Neural cell (in vitro differentiated cells): ENCODE measurements at regions not wholly inside any gene's neighbourhood (a gene's known extent, or its start where the extent isn't known, plus 50 kb on each side); places are given as distances from the start of the nearest gene placed in this dataset.

Experiments
- H2AFZ ChIP-seq: fragments of 200-600, 300-800 bp; sonication (generic), shearing (Covaris generic); 2 replicates; pipeline ENCODE4 v1.6.0; 2014; ENCODE audit warnings: low read depth, mild to moderate bottlenecking, antibody characterized with exemption, low read length, moderate library complexity
- H3F3A ChIP-seq: fragments of 200-600 bp; shearing (Covaris generic); 2 replicates; pipeline ENCODE4 v1.6.1; 2016; ENCODE audit warnings: mild to moderate bottlenecking, moderate library complexity, mixed read lengths, antibody characterized with exemption, low read length; ENCODE audit not compliant: insufficient read depth, poor library complexity, severe bottlenecking
- H3K27ac ChIP-seq: fragments of 200-600, 300-800 bp; sonication (generic), shearing (Covaris generic); 2 replicates; pipeline ENCODE4 v1.5.1; 2014; ENCODE audit warnings: mild to moderate bottlenecking, low read length, moderate library complexity
- H3K27me3 ChIP-seq: fragments of 300-800, 200-600 bp; sonication (generic), shearing (Covaris generic); 2 replicates; pipeline ENCODE4 v1.6.0; 2014; ENCODE audit warnings: mild to moderate bottlenecking, low read depth, low read length, moderate library complexity; ENCODE audit not compliant: insufficient read depth
- H3K36me3 ChIP-seq: fragments of 300-800, 200-600 bp; sonication (generic), shearing (Covaris generic); 2 replicates; pipeline ENCODE4 v1.5.1; 2014; ENCODE audit warnings: mild to moderate bottlenecking, antibody characterized with exemption, low read length, moderate library complexity; ENCODE audit not compliant: insufficient read depth
- H3K4me2 ChIP-seq: fragments of 300-800, 200-600 bp; sonication (generic), shearing (Covaris generic); 2 replicates; pipeline ENCODE4 v1.6.0; 2014; ENCODE audit warnings: mild to moderate bottlenecking, low read length
- H3K4me3 ChIP-seq: fragments of 300-800, 200-600 bp; sonication (generic), shearing (Covaris generic); 2 replicates; pipeline ENCODE4 v1.5.1; 2014; ENCODE audit warnings: mild to moderate bottlenecking, low read length, moderate library complexity
- H3K79me2 ChIP-seq: fragments of 200-600 bp; shearing (Covaris generic); replicated peaks from 2 replicates; pipeline ENCODE4 v1.6.0; 2014; ENCODE audit warnings: mild to moderate bottlenecking, low read length, moderate library complexity; ENCODE audit not compliant: insufficient read depth
- H3K9ac ChIP-seq: fragments of 300-800, 200-600 bp; sonication (generic), shearing (Covaris generic); 2 replicates; pipeline ENCODE4 v1.6.1; 2016; ENCODE audit warnings: mild to moderate bottlenecking, low read length, mixed read lengths
- H3K9me2 ChIP-seq: fragments of 200-600 bp; shearing (Covaris generic); 2 replicates; pipeline ENCODE4 v1.6.1; 2016; ENCODE audit warnings: mild to moderate bottlenecking, low read length, mixed read lengths; ENCODE audit not compliant: insufficient read depth
- H3K9me3 ChIP-seq: fragments of 200-600, 300-800 bp; sonication (generic), shearing (Covaris generic); 2 replicates; pipeline ENCODE4 v1.6.1; 2016; ENCODE audit warnings: mild to moderate bottlenecking, mixed run types, low read length, moderate library complexity, mixed read lengths
- H4K20me1 ChIP-seq: fragments of 200-600 bp; shearing (Covaris generic); 2 replicates; pipeline ENCODE4 v1.6.1; 2016; ENCODE audit warnings: mild to moderate bottlenecking, mixed run types; ENCODE audit not compliant: insufficient read depth
- EP300 ChIP-seq: fragments of 450-650 bp; conservative IDR thresholded peaks from 2 replicates; pipeline ENCODE4 v1.6.1; 2014; ENCODE audit warnings: antibody characterized with exemption, mild to moderate bottlenecking, moderate library complexity; ENCODE audit not compliant: poor library complexity, severe bottlenecking
- EZH2 ChIP-seq: fragments of 200-600, 300-800 bp; shearing (Covaris generic), sonication (generic); IDR thresholded peaks from 2 replicates; pipeline ENCODE4 v1.6.1; 2014; ENCODE audit warnings: antibody characterized with exemption, low read length, borderline replicate concordance, mild to moderate bottlenecking; ENCODE audit not compliant: insufficient read depth, poor library complexity, severe bottlenecking
- MXI1 ChIP-seq: fragments of 450-650 bp; conservative IDR thresholded peaks from 2 replicates; pipeline ENCODE4 v1.6.1; 2014; ENCODE audit warnings: antibody characterized with exemption, mild to moderate bottlenecking; ENCODE audit not compliant: poor library complexity, severe bottlenecking
- POLR2AphosphoS5 ChIP-seq: IDR thresholded peaks from 2 replicates; pipeline ENCODE4 v1.6.1; 2012
- RAD21 ChIP-seq: fragments of 450-650 bp; conservative IDR thresholded peaks from 2 replicates; pipeline ENCODE4 v1.6.1; 2014; ENCODE audit warnings: antibody characterized with exemption, mild to moderate bottlenecking, moderate library complexity
- SMC3 ChIP-seq: fragments of 450-650 bp; conservative IDR thresholded peaks from 2 replicates; pipeline ENCODE4 v1.6.1; 2014; ENCODE audit warnings: antibody characterized with exemption, mild to moderate bottlenecking, moderate library complexity; ENCODE audit not compliant: poor library complexity
- TAF1 ChIP-seq: IDR thresholded peaks from 2 replicates; pipeline ENCODE4 v1.6.1; 2012; ENCODE audit warnings: low read depth
- TF ChIP-seq, protein P1 (sequence below): IDR thresholded peaks from 2 replicates; pipeline ENCODE4 v1.6.1; 2012; ENCODE audit warnings: borderline replicate concordance
- TF ChIP-seq, protein P2 (sequence below): fragments of 450-650 bp; IDR thresholded peaks from 2 replicates; pipeline ENCODE4 v1.5.1; 2014; ENCODE audit warnings: antibody characterized with exemption, mild to moderate bottlenecking, moderate library complexity; ENCODE audit not compliant: poor library complexity, severe bottlenecking

DNA sequence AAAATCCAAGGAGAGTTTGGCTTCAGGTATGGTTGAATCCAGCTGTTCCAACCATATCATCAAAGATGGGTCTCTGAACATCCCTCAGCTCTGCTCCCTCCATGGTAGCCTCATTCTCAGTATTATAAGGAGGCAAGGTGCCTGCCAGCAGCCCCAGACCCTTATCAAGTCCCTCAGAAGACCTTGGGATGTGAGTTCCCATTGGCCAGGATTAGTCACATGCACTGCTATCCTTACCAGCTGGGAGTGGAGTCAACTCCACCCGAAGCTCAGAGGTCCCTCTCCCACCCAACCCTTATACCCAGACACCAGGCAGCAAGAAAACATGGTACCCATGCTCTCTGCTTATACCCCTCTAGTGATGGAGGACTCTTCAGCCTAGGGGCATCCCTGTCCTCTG is 153.7 kb upstream of the ZBTB40 start:
- Histone ChIP-seq H4K20me1 (no peaks in the 10 kb centered on the region), H3K9ac (no peak overlapping the region), H2AFZ (no peak overlapping the region), H3K27me3 (no peaks in the 10 kb centered on the region), H3K9me3 (no peaks in the 10 kb centered on the region), H3K9me2 (no peaks in the 10 kb centered on the region), H3K27ac (no peak overlapping the region), H3K4me2 (no peak overlapping the region), H3K79me2 (no peaks in the 10 kb centered on the region), H3K4me3 (no peak overlapping the region), H3F3A (no peaks in the 10 kb centered on the region), H3K36me3 (no peaks in the 10 kb centered on the region)
- TF ChIP-seq RAD21 (no peak), TAF1 (no peak), SMC3 (no peak), MXI1 (no peak), EZH2 (no peak), EP300 (no peak), POLR2AphosphoS5 (no peak)
- TF ChIP-seq, protein P1, sequence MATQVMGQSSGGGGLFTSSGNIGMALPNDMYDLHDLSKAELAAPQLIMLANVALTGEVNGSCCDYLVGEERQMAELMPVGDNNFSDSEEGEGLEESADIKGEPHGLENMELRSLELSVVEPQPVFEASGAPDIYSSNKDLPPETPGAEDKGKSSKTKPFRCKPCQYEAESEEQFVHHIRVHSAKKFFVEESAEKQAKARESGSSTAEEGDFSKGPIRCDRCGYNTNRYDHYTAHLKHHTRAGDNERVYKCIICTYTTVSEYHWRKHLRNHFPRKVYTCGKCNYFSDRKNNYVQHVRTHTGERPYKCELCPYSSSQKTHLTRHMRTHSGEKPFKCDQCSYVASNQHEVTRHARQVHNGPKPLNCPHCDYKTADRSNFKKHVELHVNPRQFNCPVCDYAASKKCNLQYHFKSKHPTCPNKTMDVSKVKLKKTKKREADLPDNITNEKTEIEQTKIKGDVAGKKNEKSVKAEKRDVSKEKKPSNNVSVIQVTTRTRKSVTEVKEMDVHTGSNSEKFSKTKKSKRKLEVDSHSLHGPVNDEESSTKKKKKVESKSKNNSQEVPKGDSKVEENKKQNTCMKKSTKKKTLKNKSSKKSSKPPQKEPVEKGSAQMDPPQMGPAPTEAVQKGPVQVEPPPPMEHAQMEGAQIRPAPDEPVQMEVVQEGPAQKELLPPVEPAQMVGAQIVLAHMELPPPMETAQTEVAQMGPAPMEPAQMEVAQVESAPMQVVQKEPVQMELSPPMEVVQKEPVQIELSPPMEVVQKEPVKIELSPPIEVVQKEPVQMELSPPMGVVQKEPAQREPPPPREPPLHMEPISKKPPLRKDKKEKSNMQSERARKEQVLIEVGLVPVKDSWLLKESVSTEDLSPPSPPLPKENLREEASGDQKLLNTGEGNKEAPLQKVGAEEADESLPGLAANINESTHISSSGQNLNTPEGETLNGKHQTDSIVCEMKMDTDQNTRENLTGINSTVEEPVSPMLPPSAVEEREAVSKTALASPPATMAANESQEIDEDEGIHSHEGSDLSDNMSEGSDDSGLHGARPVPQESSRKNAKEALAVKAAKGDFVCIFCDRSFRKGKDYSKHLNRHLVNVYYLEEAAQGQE = no peak
- TF ChIP-seq, protein P2, sequence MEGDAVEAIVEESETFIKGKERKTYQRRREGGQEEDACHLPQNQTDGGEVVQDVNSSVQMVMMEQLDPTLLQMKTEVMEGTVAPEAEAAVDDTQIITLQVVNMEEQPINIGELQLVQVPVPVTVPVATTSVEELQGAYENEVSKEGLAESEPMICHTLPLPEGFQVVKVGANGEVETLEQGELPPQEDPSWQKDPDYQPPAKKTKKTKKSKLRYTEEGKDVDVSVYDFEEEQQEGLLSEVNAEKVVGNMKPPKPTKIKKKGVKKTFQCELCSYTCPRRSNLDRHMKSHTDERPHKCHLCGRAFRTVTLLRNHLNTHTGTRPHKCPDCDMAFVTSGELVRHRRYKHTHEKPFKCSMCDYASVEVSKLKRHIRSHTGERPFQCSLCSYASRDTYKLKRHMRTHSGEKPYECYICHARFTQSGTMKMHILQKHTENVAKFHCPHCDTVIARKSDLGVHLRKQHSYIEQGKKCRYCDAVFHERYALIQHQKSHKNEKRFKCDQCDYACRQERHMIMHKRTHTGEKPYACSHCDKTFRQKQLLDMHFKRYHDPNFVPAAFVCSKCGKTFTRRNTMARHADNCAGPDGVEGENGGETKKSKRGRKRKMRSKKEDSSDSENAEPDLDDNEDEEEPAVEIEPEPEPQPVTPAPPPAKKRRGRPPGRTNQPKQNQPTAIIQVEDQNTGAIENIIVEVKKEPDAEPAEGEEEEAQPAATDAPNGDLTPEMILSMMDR = no peak

DNA sequence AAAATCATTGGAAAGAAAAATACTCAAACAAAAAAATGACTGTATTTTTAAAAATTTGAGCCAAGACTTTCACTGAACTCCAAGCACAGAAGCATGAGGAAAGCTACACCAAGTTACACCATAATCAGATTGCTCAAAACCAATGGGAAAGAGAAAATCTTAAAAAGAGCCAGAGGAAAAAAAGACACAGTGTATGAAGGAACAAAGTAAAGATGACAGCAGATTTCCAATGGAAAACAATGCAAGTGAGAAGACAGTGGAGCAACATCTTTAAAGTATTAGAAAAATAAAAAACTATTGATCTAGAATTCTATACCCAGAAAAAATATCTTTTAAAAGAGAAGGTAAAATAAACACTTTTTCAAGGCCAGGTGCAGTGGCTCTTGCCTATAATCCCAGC is 147.8 kb upstream of the ZBTB40 start:
- Histone ChIP-seq H3K4me3 (no peak overlapping the region), H3K36me3 (no peaks in the 10 kb centered on the region), H3K4me2 (no peak overlapping the region), H3K9ac (no peak overlapping the region), H3K27ac (no peak overlapping the region), H3K9me3 (no peaks in the 10 kb centered on the region), H3K9me2 (no peaks in the 10 kb centered on the region), H3F3A (no peaks in the 10 kb centered on the region), H4K20me1 (no peaks in the 10 kb centered on the region), H2AFZ (no peak overlapping the region), H3K79me2 (no peaks in the 10 kb centered on the region), H3K27me3 (no peaks in the 10 kb centered on the region)
- no peak for TF ChIP-seq SMC3
- TF ChIP-seq MXI1 = no peak
- no peak for TF ChIP-seq POLR2AphosphoS5
- TF ChIP-seq, protein P1 = no peak
- no peak for TF ChIP-seq EP300
- TF ChIP-seq TAF1 = no peak
- TF ChIP-seq EZH2 = no peak
- TF ChIP-seq RAD21 = no peak
- TF ChIP-seq, protein P2 = no peak
